ENCODE measurements at regions not wholly inside any gene's neighbourhood (a gene's known extent, or its start where the extent isn't known, plus 50 kb on each side); places are given as distances from the start of the nearest gene placed in this dataset.

GRCh38 chr7:124310934-124311390, 278.1 kb upstream of the TMEM229A start:
- TF ChIP-seq, protein P1, sequence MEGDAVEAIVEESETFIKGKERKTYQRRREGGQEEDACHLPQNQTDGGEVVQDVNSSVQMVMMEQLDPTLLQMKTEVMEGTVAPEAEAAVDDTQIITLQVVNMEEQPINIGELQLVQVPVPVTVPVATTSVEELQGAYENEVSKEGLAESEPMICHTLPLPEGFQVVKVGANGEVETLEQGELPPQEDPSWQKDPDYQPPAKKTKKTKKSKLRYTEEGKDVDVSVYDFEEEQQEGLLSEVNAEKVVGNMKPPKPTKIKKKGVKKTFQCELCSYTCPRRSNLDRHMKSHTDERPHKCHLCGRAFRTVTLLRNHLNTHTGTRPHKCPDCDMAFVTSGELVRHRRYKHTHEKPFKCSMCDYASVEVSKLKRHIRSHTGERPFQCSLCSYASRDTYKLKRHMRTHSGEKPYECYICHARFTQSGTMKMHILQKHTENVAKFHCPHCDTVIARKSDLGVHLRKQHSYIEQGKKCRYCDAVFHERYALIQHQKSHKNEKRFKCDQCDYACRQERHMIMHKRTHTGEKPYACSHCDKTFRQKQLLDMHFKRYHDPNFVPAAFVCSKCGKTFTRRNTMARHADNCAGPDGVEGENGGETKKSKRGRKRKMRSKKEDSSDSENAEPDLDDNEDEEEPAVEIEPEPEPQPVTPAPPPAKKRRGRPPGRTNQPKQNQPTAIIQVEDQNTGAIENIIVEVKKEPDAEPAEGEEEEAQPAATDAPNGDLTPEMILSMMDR (IDR thresholded peaks at IDR 0.05; ENCODE audit: low read depth, low read length) = no peak
- no peak for TF ChIP-seq POLR2A (IDR thresholded peaks at IDR 0.05; ENCODE audit: extremely low read depth, insufficient read length)
- TF ChIP-seq, protein P2, sequence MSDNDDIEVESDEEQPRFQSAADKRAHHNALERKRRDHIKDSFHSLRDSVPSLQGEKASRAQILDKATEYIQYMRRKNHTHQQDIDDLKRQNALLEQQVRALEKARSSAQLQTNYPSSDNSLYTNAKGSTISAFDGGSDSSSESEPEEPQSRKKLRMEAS (IDR thresholded peaks at IDR 0.05; ENCODE audit: low read depth, low read length) = no peak
- TF ChIP-seq MYC (IDR thresholded peaks at IDR 0.05; ENCODE audit: low read depth, low read length) = no peak

All from NB4 (cell line).